Coronary artery (tissue), 2 donors: ENCODE measurements at regions not wholly inside any gene's neighbourhood (a gene's known extent, or its start where the extent isn't known, plus 50 kb on each side); places are given as distances from the start of the nearest gene placed in this dataset.

ENCODE experiments used
- DNase-seq: peaks from one replicate; pipeline ENCODE4 v3.0.0-alpha.2; 2017; ENCODE audit warnings: low spot score
- H3K27ac ChIP-seq, 2 donors: fragments of 200-600 bp; sonication (generic); one replicate each; pipeline ENCODE4 v1.5.1; 2016 to 2019
- H3K4me3 ChIP-seq: fragments of 200-600 bp; sonication (generic); 2 replicates; pipeline ENCODE4 v1.5.1; 2016; ENCODE audit warnings: mild to moderate bottlenecking, moderate library complexity
- CTCF ChIP-seq: fragments of 200-600 bp; sonication (generic); IDR thresholded peaks from one replicate; pipeline ENCODE4 v1.5.1; 2019; ENCODE audit warnings: antibody characterized with exemption

GRCh38 chr5:66513130-66513529 lies 83.1 kb upstream of the MAST4 start:
- DNase-seq: no peak
- TF ChIP-seq CTCF: no peak
- Histone ChIP-seq H3K4me3 (no peak overlapping the region), H3K27ac (no peak overlapping the region)

DNA sequence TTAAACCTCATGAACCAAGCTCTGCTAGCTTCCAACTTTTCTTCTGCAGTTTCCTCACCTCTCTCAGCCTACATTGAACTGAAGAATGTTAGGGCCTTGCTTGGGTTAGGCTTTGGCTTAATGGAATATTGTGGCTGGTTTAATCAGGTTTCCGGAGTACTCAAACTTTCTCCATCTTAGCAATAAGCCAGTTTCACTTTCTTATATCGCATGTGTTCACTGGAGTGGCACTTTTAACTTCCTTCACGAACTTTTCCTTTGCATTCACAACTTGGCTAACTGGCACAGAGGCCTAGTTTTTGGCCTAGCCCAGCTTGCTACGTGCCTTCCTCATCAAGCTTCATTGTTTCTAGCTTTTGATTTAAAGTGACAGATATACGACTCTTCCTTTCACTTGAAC lies 81.0 kb upstream of the MAST4 start:
- no peak for TF ChIP-seq CTCF
- H3K27ac ChIP-seq: no peak overlapping the region
- no peak overlapping the region for H3K4me3 ChIP-seq
- no peak for DNase-seq

DNA sequence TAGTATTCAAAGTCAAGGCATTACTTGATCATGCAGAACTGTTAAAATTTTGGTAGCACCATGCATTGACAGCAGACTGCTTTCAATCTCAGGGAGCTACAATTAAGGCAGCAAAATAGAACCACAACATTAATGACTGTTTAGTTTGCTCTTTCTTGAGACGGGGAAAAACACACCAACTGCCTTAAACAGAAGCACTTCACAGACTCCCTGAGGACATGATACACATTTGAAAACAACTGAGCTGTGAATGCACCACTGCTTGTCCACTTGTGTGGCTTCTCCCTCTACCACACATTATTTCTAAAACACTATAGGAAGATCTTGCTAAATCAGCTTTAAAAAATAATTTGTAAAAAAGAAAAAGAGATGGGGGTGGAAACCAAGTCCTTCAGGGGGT lies 79.6 kb upstream of the MAST4 start:
- no peak overlapping the region for H3K4me3 ChIP-seq
- DNase-seq: no peak
- no peak overlapping the region for H3K27ac ChIP-seq
- TF ChIP-seq CTCF: no peak

DNA sequence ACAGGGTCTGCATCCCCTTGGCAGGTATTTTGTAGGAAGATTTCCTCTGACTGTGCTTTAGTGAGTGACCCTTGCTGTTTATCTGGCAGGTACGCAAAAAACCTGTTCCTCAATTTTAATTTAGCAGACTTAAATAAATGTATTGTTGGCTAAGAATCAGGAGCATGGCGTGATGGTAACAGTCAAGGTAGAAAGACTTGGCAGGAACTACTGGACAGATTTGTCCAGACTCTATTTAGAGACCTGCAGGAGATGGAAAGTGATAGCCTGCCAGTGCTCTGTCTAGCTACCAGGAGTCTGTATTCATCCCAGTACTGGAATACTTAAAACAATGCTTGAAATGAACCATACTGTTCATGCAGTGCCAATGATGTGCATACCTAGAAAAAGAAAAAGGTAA lies 78.8 kb upstream of the MAST4 start:
- DNase-seq: no peak
- no peak overlapping the region for H3K4me3 ChIP-seq
- TF ChIP-seq CTCF: no peak
- H3K27ac ChIP-seq: no peak overlapping the region

- no peak for DNase-seq
- no peak overlapping the region for H3K4me3 ChIP-seq
- no peak for TF ChIP-seq CTCF
- H3K27ac ChIP-seq: no peak overlapping the region
Measured at GRCh38 chr5:66518052-66518451, 78.1 kb upstream of the MAST4 start.

DNA sequence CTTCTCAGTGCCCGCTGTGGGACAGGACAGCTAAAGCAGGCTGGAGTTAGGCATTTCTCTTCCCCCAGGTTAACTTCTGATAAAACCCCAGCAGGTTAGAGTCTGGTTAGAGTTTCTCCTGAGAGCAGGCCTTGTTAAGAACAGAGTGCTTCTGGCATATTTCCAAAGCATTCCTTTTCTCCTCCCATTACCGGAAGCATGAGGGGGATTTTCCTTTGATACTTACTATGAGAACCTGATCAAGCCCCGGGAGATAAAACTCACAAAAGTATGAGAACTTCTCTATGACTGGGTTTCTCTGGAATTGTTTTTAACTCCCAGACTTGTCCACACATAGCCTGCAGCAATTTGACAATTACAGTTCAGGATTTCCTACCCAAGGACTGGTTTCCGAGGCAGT lies 77.4 kb upstream of the MAST4 start:
- Histone ChIP-seq H3K27ac (no peak overlapping the region), H3K4me3 (no peak overlapping the region)
- DNase-seq: no peak
- TF ChIP-seq CTCF: no peak

- TF ChIP-seq CTCF: no peak
- Histone ChIP-seq H3K27ac (no peak overlapping the region), H3K4me3 (no peak overlapping the region)
- no peak for DNase-seq
Measured at GRCh38 chr5:66519626-66520025, 76.6 kb upstream of the MAST4 start.
